ENCODE measurements at regions not wholly inside any gene's neighbourhood (a gene's known extent, or its start where the extent isn't known, plus 50 kb on each side); places are given as distances from the start of the nearest gene placed in this dataset.

- no peak for TF ChIP-seq ARID4B (CRISPR knock-in tag; IDR thresholded peaks at IDR 0.05; ENCODE audit: borderline replicate concordance)
These were observed 80.7 kb downstream of the DMRTA2 start (continued) for GRCh38 chr1:50342525-50342924.

- peaks cover 12% of the 10 kb centered on the region for H3K4me1 Mint-ChIP-seq
- TF ChIP-seq ZNF425 (CRISPR knock-in tag; conservative IDR thresholded peaks at IDR 0.05): no peak
- no peak for TF ChIP-seq EMX1 (CRISPR knock-in tag; IDR thresholded peaks at IDR 0.05)
- H3K36me3 Mint-ChIP-seq: no peaks in the 10 kb centered on the region
- no peak overlapping the region for H3K4me3 Mint-ChIP-seq
- no peak for ATAC-seq
- no peak for DNase-seq (ENCODE audit: low spot score)
- no peaks in the 10 kb centered on the region for H3K9me3 Mint-ChIP-seq
- H3K27me3 Mint-ChIP-seq (ENCODE audit: low read depth): peaks cover 55% of the 10 kb centered on the region
- H3K27ac Mint-ChIP-seq: no peak overlapping the region
- ChIA-PET CTCF (interaction anchor here (1.2 to 3.7 kb wide), 2 partner anchors 13 to 63 kb away, joined by 5 to 31 read pairs; no protein-coding TSS in a partner anchor), POLR2A (no interaction called here)
These were observed 88.2 kb downstream of the DMRTA2 start for GRCh38 chr1:50335036-50335435.

- H3K27ac Mint-ChIP-seq: no peak overlapping the region
- ChIA-PET CTCF (interaction anchor here (0.8 to 3.7 kb wide), 29 partner anchors 8 to 1391 kb away, joined by 3 to 31 read pairs (median 4); partner anchors contain the start of genes AGBL4 and ELAVL4), POLR2A (no interaction called here)
- H3K4me3 Mint-ChIP-seq: peak overlapping the region; percentile 63
- no peaks in the 10 kb centered on the region for H3K36me3 Mint-ChIP-seq
- peaks cover 12% of the 10 kb centered on the region for H3K4me1 Mint-ChIP-seq
- H3K27me3 Mint-ChIP-seq (ENCODE audit: low read depth): peaks cover 55% of the 10 kb centered on the region
- peak; percentile 80 for ATAC-seq
- no peaks in the 10 kb centered on the region for H3K9me3 Mint-ChIP-seq
- DNase-seq (ENCODE audit: low spot score): peak; percentile 80
- no peak for TF ChIP-seq NR3C1 (CRISPR knock-in tag; conservative IDR thresholded peaks at IDR 0.05; ENCODE audit: low read depth)
- peak; percentile 73; the same call in 1 of the 2 replicates for TF ChIP-seq MAX (CRISPR knock-in tag; IDR thresholded peaks at IDR 0.05)
- TF ChIP-seq TEAD4 (CRISPR knock-in tag; IDR thresholded peaks at IDR 0.05): no peak
- no peak for TF ChIP-seq RELA (CRISPR knock-in tag; IDR thresholded peaks at IDR 0.05; ENCODE audit: borderline replicate concordance)
- no peak for TF ChIP-seq ELF4 (CRISPR knock-in tag; IDR thresholded peaks at IDR 0.05; ENCODE audit: low read depth)
- TF ChIP-seq ARID4B (CRISPR knock-in tag; IDR thresholded peaks at IDR 0.05; ENCODE audit: borderline replicate concordance): no peak
- no peak for TF ChIP-seq NFATC4 (CRISPR knock-in tag; IDR thresholded peaks at IDR 0.05)
- TF ChIP-seq ZNF232 (CRISPR knock-in tag; IDR thresholded peaks at IDR 0.05): no peak
- no peak for TF ChIP-seq TEAD1 (CRISPR knock-in tag; IDR thresholded peaks at IDR 0.05)
- TF ChIP-seq RORB (CRISPR knock-in tag; IDR thresholded peaks at IDR 0.05): no peak
- no peak for TF ChIP-seq NR1H2 (CRISPR knock-in tag; IDR thresholded peaks at IDR 0.05)
- TF ChIP-seq CTCF (IDR thresholded peaks at IDR 0.05): peak; percentile 79
- no peak for TF ChIP-seq ZBTB21 (CRISPR knock-in tag; IDR thresholded peaks at IDR 0.05; ENCODE audit: borderline replicate concordance)
- no peak for TF ChIP-seq JUN (CRISPR knock-in tag; IDR thresholded peaks at IDR 0.05)
- 0 out of 2 replicates have a peak, but pooled peaks have one; percentile 28 for TF ChIP-seq E2F5 (CRISPR knock-in tag; IDR thresholded peaks at IDR 0.05)
- no peak for TF ChIP-seq ZNF416 (CRISPR knock-in tag; IDR thresholded peaks at IDR 0.05)
These were observed 89.7 kb downstream of the DMRTA2 start for GRCh38 chr1:50333595-50333974.

Data from WTC11 (cell line).